GM21360 (cell line): ENCODE measurements at regions not wholly inside any gene's neighbourhood (a gene's known extent, or its start where the extent isn't known, plus 50 kb on each side); places are given as distances from the start of the nearest gene placed in this dataset.
"Not testable (repeated sequence)": the region's sequence is repeated elsewhere in the genome, so short reads cannot be mapped to it uniquely, and the experiment has no call there.

Source experiments
- ATAC-seq: cut with Tn5 transposase; IDR thresholded peaks from one replicate; pipeline ENCODE4 v1.9.1; 2021; ENCODE audit warnings: mild to moderate bottlenecking, moderate library complexity; ENCODE audit not compliant: unreplicated experiment

DNA sequence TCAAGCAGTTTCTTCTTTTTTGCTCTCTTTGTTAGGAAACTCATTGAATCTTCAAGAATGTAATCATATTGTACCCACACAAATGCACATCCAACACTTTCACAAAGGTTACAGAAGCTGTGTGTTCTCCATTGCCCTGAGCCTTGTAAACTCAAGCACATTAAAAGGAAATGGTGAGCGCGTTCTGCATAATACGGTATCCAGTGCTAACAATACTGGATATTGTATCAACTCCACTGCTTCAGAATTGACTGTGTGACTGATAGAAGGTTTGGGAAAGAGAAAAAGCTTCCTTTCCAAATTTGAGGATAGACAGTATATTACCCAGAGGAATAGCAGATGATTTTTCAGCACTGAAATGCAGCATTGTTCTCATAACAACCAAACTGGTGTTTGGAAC is 268.9 kb upstream of the RBMS3 start:
- no peak for ATAC-seq

GRCh38 chr3:29022976-29023375 is 257.9 kb upstream of the RBMS3 start:
- no peak for ATAC-seq

DNA sequence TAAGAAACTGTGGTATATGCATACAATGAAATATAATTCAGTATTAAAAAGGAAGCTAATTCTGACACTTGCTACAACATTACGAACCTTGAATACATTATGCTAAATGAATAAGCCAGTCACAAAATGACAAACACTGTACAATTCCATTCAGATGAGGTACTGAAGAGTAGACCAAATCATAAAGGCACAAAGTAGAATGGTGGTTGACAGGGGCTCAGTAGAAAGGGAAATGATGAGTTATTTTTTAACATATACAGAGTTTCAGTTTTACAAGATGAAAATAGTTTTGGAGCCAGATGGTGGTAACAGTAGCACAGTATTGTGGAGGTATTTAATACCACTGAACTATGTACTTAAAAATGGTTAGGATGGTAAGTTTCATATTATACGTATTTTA is 254.6 kb upstream of the RBMS3 start:
- peak; percentile 100 for ATAC-seq

DNA sequence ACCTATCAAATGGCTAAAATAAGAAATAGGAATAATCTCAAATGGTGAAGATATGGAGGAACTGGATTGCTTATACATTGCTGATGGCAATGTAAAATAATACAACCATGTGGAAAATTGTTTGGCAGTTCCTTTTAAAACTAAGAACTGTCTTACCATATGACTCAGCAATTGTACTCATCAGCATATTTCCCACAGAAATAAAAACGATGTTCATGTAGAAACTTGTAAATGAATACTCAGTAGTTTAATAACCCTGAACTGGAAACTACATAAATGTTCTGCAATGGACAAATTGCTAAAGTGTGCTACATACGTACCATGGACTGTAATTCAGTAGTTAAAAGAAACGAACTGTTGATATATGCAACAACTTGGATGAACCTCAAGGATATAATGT is 253.9 kb upstream of the RBMS3 start:
- no peak for ATAC-seq

DNA sequence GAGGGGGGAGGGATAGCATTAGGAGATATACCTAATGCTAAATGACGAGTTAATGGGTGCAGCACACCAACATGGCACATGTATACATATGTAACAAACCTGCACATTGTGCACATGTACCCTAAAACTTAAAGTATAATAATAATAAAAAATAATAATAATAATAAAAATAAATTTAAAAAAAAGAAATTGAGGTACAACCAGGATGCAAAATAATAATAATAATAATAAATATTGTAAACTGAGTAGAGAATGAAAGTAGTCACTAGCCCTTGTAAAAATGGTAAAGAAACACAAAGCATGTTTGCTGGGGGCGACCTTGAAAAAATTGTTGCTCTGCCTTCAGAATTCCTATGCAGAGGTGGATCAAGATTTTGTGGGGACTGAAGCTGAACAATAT is 249.7 kb upstream of the RBMS3 start:
- ATAC-seq, result not testable (repeated sequence)

- no peak for ATAC-seq
Observed at GRCh38 chr3:29033511-29033910, 247.4 kb upstream of the RBMS3 start.

DNA sequence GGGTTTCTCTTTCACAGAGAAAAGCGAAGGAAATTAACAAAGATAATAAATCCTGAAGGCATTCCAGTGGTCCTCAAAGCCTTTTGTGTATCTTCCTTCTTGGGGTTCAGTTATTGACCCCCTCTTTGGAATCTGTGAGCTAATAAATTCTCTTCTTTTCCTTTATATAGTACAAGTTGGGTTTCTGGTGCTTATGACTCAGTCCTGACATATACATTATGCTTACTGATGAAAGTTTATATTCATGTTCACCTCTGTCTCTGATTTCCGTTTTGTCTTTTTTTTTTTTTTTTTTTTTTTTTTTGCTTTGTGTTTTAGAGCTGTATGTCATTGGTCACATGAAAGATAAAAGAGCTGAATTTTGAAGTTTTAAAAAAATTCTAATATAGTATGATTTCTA is 230.7 kb upstream of the RBMS3 start:
- no peak for ATAC-seq

- no peak for ATAC-seq
Observed at GRCh38 chr3:29057326-29057725, 223.5 kb upstream of the RBMS3 start.

GRCh38 chr3:29064085-29064484 is 216.8 kb upstream of the RBMS3 start:
- no peak for ATAC-seq

DNA sequence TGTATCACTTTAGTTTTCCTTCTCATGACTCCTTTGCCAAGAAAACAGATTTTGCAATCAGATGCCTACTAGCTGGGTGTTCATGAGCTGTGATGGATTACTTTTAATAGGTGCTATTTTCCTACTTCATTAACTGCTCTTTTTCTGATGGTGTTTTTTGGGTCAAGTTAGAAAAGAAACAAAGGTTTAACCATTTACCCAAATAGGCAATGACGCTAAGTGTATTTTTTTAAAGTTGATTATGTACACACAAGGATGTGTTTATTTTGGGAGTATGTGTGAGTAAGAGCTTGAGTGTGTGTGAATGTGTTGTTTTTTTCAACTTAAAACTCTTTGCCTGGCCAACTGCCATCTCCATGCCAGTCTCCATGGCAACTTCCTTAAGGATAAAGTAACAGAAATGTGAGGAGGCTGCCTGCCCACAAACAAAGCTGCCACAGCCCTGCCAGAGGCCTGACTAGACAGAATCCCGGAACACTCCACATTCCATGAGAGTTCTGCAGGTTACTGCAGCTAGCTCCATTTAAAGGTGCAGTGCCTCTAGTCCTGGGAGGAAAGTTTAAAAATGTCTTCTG is 215.6 kb upstream of the RBMS3 start:
- ATAC-seq, result no peak

DNA sequence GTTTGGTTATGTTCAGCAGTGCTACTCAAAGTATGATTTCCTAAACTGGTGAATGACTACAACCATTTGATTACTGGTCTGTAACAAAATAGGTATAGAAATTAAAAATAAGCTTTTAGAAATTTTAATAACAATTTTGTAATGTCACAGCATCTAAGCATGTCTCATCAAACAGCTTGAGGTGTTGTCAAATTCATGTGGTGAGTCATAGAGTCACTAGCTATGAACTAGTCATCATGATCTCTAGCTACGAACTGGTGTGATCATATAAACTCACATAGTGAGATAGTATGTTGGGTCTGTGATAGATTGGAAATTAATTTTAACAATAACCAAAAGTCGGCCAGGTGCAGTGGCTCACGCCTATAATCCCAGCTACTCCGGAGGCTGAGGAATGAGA is 213.9 kb upstream of the RBMS3 start:
- ATAC-seq, result no peak

- no peak for ATAC-seq
Observed at GRCh38 chr3:29070959-29071634, 209.8 kb upstream of the RBMS3 start.

DNA sequence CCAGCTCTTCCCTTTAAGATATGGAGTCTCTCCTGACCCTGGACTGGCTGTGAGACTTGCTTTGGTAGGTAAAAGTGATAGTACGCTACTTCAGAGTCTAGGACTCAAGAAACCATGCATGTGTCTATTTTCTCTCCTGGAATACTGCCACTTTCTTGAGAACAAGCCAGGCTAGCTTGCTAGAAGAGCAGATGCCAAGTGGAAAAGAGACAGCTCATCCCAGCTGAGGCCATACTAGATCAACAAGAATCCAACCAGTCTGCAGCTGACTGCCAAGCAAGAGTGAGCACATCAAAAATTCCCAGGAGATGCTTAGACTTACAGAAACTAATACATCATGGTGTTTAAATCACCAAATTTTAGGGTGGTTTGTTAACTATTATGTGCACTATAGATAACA is 208.3 kb upstream of the RBMS3 start:
- no peak for ATAC-seq

- no peak for ATAC-seq
Observed at GRCh38 chr3:29077356-29077755, 203.5 kb upstream of the RBMS3 start.

DNA sequence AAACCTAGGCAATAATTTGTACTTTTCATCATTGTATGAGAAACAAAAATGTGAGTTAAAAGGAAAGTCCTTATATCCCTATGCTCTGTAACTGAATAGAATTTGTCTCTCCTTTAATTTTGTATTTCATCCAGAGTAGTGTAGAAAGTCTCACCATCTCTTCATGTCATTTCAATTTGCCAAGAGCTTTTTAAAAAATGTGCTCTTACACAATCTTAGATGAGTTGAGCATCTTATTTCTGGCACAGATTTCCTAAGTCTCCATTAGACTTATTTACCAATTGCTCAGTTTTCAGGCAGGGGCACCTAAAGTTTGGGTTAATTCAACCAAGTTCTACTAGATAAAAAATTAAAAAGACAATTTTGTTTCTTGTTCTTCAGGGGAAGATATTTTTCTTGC is 201.5 kb upstream of the RBMS3 start:
- no peak for ATAC-seq

- ATAC-seq, result no peak
Observed at GRCh38 chr3:29080967-29081366, 199.9 kb upstream of the RBMS3 start.

DNA sequence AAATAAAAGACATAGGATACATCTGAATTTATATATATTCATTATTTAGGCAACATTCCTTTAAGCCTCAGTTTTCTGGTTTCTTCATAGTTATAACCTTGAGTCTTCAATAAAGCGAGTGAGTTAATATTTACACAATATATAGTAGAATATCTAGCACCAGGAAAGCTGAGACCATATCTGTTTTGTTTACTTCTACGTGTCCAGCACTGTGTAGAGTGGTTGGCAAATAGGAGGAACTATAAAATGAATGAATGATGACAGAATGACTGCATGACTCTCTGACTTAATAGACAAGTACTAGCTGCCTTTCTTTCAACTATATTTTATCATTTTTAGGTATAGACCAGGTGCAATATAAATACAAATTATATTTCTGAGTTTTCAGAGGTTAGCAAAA is 197.8 kb upstream of the RBMS3 start:
- ATAC-seq, result no peak

DNA sequence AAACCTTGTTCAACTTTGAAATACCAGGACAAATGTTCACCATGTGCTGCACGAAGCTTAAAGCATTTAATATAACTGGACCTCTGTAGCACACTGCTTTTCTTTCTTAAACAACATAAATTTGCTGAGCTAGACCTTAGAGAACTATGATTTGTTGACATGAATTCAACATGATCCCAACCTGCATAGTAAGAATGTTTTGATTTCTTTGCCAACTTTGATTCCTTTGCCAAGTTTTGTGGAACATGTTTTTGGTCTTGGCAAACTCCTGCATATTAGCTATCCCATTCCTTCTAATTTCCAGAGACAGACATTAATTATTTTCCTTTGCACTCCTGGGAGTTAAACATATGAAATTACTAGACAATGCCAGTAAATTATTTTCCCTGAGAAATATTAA is 197.2 kb upstream of the RBMS3 start:
- ATAC-seq, result no peak

DNA sequence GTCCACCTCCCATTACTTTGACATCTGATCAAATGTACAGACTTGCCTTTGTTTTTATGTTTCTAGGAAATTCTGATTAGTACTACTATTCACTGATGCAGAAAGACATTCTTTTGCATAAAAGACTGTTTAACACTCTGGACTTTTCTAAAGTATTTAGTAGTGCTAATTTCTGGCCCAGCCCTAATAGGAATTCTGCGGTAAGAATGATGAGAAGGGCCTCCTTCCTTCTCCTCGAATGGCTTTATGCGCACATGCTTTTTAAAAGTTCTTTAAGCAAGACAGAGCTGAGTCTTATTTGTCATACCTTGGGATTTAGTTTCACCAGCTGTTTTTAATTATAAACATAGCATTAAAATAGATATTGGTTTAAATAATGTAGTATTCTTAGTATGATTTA is 192.3 kb upstream of the RBMS3 start:
- ATAC-seq, result no peak

GRCh38 chr3:29090912-29091597 is 189.8 kb upstream of the RBMS3 start:
- no peak for ATAC-seq

- ATAC-seq, result no peak
Observed at GRCh38 chr3:29091599-29092189, 189.2 kb upstream of the RBMS3 start.

- ATAC-seq, result no peak
Observed at GRCh38 chr3:29092348-29092747, 188.5 kb upstream of the RBMS3 start.
